ENCODE measurements at regions not wholly inside any gene's neighbourhood (a gene's known extent, or its start where the extent isn't known, plus 50 kb on each side); places are given as distances from the start of the nearest gene placed in this dataset.

DNA sequence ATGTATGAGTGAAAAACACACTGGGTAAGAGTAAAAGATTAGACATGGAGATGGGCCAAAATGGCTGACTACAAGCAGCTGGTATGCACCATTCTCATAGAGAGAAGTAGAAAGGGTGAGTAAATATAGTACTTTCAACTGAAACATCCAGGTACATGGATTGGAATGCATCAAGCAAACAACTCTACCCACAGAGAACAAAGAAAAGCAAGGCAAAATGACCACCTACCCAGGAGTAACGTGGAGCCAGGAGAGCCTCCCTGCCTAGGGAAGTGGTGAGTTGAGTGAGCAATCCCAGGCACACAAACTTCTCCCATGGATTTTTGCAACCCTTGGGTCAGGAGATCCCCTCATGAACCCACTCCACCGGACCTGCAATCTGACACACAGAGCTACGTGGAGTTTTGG, 212.8 kb downstream of the PTN start:
- TF ChIP-seq CTCF (IDR thresholded peaks at IDR 0.05) (no peak), POLR2A (IDR thresholded peaks at IDR 0.05) (no peak)
